Activated CD4-positive, alpha-beta T cell treated with anti-CD3 and anti-CD28 coated beads, Interleukin-2, amount 10 ng/mL, durations not matched to agents 7 days and 5 days (primary cell): ENCODE measurements at regions not wholly inside any gene's neighbourhood (a gene's known extent, or its start where the extent isn't known, plus 50 kb on each side); places are given as distances from the start of the nearest gene placed in this dataset.

ENCODE experiments used
- CTCF ChIA-PET: fragments of 350-600 bp; sonication (Branson Sonifier 250); formaldehyde crosslinking; loops from one replicate; lab custom pipeline; 2021; ENCODE audit warnings: antibody characterized with exemption; lab: Charles Lee
- POLR2A ChIA-PET: fragments of 350-600 bp; sonication (Branson Sonifier 250); formaldehyde crosslinking; loops from one replicate; lab custom pipeline; 2021; ENCODE audit warnings: antibody characterized with exemption; lab: Charles Lee
- DNase-seq: peaks from one replicate; pipeline ENCODE4 v3.0.0-alpha.2; 2020
- H3K27ac Mint-ChIP-seq: one replicate; pipeline ENCODE4 v1.8.0; 2021; ENCODE audit warnings: mild to moderate bottlenecking, moderate library complexity, mixed read lengths
- H3K27me3 Mint-ChIP-seq: one replicate; pipeline ENCODE4 v1.8.0; 2021; ENCODE audit warnings: mixed read lengths
- H3K36me3 Mint-ChIP-seq: one replicate; pipeline ENCODE4 v1.8.0; 2021; ENCODE audit warnings: low read depth, mixed read lengths
- H3K4me1 Mint-ChIP-seq: one replicate; pipeline ENCODE4 v1.8.0; 2021; ENCODE audit warnings: mixed read lengths
- H3K4me3 Mint-ChIP-seq: one replicate; pipeline ENCODE4 v1.8.0; 2021; ENCODE audit warnings: mild to moderate bottlenecking, moderate library complexity, mixed read lengths
- H3K9me3 Mint-ChIP-seq: one replicate; pipeline ENCODE4 v1.8.0; 2021; ENCODE audit warnings: mixed read lengths

DNA sequence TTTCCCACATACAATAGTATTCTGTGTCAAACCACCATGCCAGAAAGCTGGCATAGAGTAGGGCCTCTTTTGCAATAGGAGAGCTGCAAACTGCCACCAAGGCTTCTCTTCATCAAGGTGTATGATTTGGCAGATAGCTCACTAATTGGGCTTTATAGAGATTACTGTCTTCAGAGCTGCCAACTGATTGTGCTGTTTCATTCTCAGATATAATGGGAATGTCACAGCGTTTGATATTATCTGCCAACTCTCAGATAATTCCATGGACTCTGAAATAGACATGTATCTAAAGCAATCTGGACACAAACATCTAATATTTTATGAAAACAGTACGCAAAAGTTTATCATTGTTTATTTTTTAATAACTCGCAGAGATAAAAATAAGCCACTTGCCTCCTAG lies 1289.1 kb downstream of the STIM2 start:
- no peak for DNase-seq

DNA sequence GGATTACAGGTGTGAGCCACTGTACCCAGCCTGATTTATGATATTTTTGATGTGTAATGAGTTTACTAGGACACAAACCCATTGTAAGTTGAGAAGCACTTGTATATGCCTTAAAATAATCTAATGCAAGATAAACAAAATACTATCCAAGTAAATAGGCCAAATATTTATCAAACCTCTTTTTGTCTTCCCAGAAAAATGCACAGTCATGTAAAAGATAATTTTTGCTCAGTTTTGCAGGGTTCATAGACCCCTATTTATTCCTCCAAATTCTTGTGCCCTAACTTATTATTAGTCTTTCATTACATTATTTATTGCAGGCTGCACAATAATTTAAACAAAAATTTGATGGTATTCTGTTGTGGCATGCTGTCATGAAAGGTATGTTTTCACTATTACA lies 1290.7 kb downstream of the STIM2 start:
- Mint-ChIP-seq H3K27ac (no peak overlapping the region), H3K36me3 (no peaks in the 10 kb centered on the region), H3K9me3 (no peaks in the 10 kb centered on the region), H3K4me3 (no peak overlapping the region), H3K27me3 (no peaks in the 10 kb centered on the region), H3K4me1 (no peaks in the 10 kb centered on the region)
- no peak for DNase-seq
- ChIA-PET POLR2A (no interaction called here), CTCF (no interaction called here)

More for the DNA sequence above, 1289.1 kb downstream of the STIM2 start:
- Mint-ChIP-seq H3K27ac (no peak overlapping the region), H3K36me3 (no peaks in the 10 kb centered on the region), H3K9me3 (no peaks in the 10 kb centered on the region), H3K27me3 (no peaks in the 10 kb centered on the region), H3K4me3 (no peak overlapping the region), H3K4me1 (no peaks in the 10 kb centered on the region)
- ChIA-PET CTCF (no interaction called here), POLR2A (no interaction called here)

DNA sequence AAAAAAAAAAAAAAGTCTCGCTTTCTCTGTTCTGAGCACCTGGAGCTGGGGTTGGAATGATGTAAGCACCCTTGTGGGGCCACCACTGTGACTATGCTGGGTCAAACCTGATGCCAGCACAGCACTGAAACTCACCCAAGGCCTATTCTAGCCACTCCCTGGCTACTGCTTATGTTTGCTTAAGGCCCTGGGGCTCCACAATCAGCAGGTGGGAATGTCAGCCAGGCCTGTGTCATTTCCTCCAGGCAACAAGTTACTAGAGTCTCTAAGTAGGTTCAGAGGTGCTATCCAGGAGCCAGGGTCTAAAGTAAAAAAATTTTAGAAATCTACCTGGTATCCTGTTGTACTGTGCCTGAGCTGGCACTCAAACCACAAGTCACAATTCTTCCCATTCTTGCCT lies 1306.8 kb downstream of the STIM2 start:
- H3K27me3 Mint-ChIP-seq: no peaks in the 10 kb centered on the region
- H3K4me1 Mint-ChIP-seq: no peaks in the 10 kb centered on the region
- ChIA-PET POLR2A (no interaction called here), CTCF (interaction anchor here (0.6 kb wide), 1 partner anchor 340 kb away, joined by 4 read pairs; no protein-coding TSS in a partner anchor)
- H3K4me3 Mint-ChIP-seq: no peak overlapping the region
- DNase-seq: no peak
- H3K27ac Mint-ChIP-seq: no peak overlapping the region
- no peaks in the 10 kb centered on the region for H3K36me3 Mint-ChIP-seq
- H3K9me3 Mint-ChIP-seq: peaks cover 5% of the 10 kb centered on the region

DNA sequence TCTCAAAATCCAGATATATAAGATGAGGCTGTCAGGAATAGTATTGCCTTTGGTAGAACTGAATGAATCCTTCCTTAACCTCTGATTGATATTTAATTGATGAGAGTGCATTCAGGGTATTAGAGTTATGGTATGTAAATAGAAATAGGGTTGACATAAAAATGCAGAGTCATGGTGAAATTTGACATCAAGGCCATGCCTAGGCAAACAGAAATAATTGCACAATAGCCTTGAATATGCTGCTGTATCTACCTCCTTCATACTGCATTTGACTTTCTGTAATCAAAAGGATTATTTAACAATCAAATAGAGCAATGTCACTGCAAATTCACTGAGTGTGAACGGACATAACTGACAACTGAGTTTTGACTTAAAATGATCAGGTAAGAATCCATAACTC lies 1316.3 kb downstream of the STIM2 start:
- Mint-ChIP-seq H3K36me3 (no peaks in the 10 kb centered on the region), H3K27ac (no peak overlapping the region), H3K4me1 (no peaks in the 10 kb centered on the region), H3K9me3 (no peaks in the 10 kb centered on the region), H3K4me3 (no peak overlapping the region), H3K27me3 (no peaks in the 10 kb centered on the region)
- ChIA-PET CTCF (no interaction called here), POLR2A (no interaction called here)
- DNase-seq: no peak

DNA sequence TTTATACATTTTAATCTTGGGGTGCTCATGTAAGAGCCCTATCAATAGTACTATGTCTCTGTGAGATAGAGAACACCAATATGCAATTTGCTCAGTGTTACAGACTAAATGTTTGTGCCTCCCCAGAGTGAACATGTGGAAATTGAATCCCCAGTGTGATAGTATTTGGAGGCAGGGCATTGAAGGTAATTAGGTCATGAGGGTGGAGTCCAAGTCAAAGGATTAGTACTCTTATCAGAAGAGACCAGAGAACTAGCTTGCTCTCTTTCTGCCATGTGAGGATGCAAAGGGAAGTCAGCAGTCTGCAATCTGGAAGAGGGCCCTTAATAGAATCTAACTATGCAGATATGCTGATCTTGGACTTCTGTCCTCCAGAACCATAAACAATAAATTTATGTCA lies 1317.0 kb downstream of the STIM2 start:
- Mint-ChIP-seq H3K27ac (no peak overlapping the region), H3K4me1 (no peaks in the 10 kb centered on the region), H3K36me3 (no peaks in the 10 kb centered on the region), H3K27me3 (no peaks in the 10 kb centered on the region), H3K4me3 (no peak overlapping the region), H3K9me3 (no peaks in the 10 kb centered on the region)
- DNase-seq: no peak
- ChIA-PET CTCF (no interaction called here), POLR2A (no interaction called here)

DNA sequence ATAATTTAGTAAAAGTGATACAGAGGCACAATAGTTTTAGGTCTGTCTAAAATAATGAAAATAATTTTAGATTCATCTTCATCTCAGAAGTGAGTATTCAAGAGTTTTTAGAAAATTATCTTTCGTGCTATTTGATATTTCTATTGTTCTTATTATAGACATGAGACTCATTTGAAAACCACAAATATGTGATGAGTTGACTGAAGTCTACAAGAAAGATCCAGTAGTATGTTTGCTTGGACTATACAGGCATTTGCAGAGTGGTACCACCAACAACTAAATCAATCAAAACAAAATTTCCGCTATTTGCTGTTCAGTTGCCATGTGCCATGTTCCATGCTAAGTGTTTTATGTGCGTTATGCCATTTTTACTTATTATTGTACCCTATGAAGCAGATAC lies 1318.5 kb downstream of the STIM2 start:
- ChIA-PET POLR2A (no interaction called here), CTCF (no interaction called here)
- Mint-ChIP-seq H3K27ac (no peak overlapping the region), H3K36me3 (no peaks in the 10 kb centered on the region), H3K27me3 (no peaks in the 10 kb centered on the region), H3K4me1 (no peaks in the 10 kb centered on the region), H3K4me3 (no peak overlapping the region), H3K9me3 (no peaks in the 10 kb centered on the region)
- DNase-seq: no peak

DNA sequence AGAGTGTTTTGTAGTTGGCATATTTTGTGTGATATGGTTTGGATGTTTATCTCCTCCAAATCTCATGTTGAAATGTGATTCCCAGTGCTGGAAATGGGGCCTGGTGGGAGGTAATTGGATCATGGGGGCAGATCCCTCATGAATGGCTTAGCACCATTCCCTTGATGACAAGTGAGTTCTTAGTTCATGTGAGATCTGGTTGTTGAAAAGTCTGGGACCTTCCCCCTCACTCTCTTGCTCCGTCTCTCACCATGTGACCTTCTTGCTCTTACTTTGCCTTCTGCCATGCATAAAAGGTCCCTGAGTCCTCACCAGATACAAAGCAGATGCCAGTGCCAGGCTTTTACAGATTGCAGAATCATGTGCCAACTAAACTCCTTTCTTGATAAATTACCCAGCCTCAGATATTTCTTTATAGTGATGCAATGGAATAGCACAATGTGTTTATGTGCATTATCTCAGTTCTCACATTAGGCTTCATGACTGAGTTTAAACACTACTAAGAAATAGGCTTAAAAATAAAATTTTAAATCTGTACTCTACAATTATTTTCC lies 1348.8 kb downstream of the STIM2 start:
- H3K27me3 Mint-ChIP-seq: no peaks in the 10 kb centered on the region
- H3K4me3 Mint-ChIP-seq: no peak overlapping the region

DNA sequence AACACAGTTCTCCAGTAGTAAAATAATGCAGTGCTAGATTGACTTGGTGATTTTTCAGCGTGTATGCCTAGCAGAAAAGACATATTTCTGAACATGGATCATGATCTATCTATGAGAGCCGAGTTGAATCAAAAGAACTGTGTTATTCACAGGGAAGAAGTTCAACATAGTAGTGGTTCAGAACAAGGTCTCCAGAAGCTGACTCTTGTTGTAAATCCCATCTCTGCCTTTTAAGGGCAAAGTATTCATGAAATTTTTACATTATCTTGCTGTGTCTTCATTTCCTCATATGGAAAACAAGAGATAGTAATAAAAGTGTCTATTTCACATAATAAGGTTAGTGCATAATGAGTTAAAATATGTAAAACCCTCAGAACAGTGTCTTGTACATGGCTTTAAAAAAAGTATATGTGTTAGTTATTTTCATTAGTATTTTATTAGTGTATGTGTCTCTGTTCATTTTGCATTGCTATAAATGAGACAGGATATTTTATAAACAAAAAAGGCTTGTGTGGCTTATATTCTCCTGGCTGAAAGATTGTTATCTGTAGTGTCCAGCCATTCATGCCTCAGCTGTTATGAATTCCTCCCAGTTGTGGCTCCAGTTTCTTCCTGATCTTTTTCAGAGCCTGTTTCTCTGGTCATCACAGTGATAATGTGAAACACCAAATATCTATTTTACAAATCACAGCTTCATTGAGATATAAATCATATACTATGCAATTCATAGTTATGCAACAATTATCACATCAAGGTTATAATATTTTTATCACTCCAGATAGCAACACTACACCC lies 1351.2 kb downstream of the STIM2 start:
- Mint-ChIP-seq H3K4me3 (no peak overlapping the region), H3K9me3 (no peaks in the 10 kb centered on the region), H3K4me1 (no peaks in the 10 kb centered on the region), H3K27me3 (no peaks in the 10 kb centered on the region), H3K36me3 (no peaks in the 10 kb centered on the region), H3K27ac (no peak overlapping the region)
- DNase-seq: no peak
- POLR2A ChIA-PET: no interaction called here
- CTCF ChIA-PET: no interaction called here

More for the DNA sequence above, 1348.8 kb downstream of the STIM2 start:
- CTCF ChIA-PET: no interaction called here
- Mint-ChIP-seq H3K9me3 (peaks cover 4% of the 10 kb centered on the region), H3K36me3 (no peaks in the 10 kb centered on the region), H3K4me1 (no peaks in the 10 kb centered on the region), H3K27ac (no peak overlapping the region)
- POLR2A ChIA-PET: no interaction called here
- no peak for DNase-seq

DNA sequence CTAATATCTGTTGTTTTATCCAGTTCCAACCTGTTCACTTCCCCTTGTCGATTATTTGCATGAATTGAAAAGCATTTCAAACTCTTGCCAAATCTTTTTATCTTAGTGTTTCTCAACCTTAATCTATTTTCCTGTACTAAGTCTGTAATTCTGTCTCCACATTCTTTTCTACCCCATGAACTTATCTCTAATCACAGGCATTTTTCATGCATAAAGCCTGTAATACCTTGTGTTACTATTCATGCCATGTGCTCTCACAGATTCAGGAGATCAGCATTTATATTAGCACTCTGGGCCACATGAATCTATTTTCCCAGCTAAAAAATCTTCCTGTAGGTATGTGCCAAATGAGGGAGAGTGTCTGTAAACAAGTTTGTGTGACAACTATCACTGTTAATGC lies 1360.9 kb downstream of the STIM2 start:
- Mint-ChIP-seq H3K4me1 (no peaks in the 10 kb centered on the region), H3K36me3 (no peaks in the 10 kb centered on the region), H3K4me3 (no peak overlapping the region), H3K27me3 (no peaks in the 10 kb centered on the region), H3K27ac (no peak overlapping the region), H3K9me3 (no peaks in the 10 kb centered on the region)
- ChIA-PET POLR2A (no interaction called here), CTCF (no interaction called here)
- DNase-seq: no peak

DNA sequence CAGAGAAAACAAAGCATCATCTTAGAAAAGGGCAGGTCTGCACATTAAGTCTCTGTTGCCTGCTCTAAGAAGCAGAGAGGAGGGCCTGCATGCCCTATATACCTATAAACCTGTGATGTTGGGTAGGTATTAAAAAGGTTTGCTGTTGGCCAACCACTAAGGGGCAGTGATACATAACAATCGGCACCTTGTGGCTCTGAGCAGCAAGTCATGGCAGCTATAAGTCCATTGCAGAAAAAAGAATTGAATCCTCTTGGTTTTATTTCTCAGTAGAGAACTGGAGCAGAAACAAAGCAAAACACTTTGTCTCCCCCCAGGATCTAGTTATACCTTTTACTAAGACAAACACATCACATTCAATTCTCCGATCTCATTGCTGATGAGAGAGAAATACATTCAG lies 1364.4 kb downstream of the STIM2 start:
- H3K4me1 Mint-ChIP-seq: no peaks in the 10 kb centered on the region
- DNase-seq: no peak
- no peaks in the 10 kb centered on the region for H3K27me3 Mint-ChIP-seq
- no peak overlapping the region for H3K27ac Mint-ChIP-seq
- CTCF ChIA-PET: no interaction called here
- H3K36me3 Mint-ChIP-seq: no peaks in the 10 kb centered on the region
- POLR2A ChIA-PET: no interaction called here
- H3K4me3 Mint-ChIP-seq: no peak overlapping the region
- no peaks in the 10 kb centered on the region for H3K9me3 Mint-ChIP-seq

DNA sequence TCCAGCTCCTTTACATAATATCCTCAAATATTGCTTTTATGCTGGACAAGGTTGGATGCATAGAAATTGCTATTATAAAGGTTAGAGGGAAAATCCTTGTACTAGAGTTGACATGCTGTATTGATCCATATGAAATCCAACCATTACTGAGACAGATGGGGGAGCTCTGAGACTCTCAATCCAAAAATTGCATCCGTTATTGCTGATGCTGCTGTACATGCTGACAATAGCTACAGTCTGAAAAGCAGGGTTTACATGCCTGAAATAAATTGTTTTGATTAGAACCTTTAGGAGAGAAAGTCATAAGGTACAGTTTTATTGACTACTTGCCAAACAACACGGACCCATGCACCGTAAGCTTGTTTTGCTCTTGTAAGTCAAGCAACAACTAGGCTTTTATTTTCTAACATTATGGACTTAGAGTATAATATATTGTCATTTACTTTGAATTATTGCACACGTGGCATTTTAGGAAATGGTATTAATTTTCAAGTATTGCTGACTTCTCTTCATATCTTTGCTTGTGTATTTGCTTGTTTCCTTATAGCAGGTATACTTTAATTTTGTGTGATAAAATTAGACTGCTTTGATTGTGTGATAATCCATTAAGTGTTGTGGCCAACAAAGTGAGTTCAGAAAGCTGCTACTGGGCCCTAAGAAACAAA lies 1365.2 kb downstream of the STIM2 start:
- Mint-ChIP-seq H3K27me3 (no peaks in the 10 kb centered on the region), H3K4me1 (no peaks in the 10 kb centered on the region), H3K36me3 (no peaks in the 10 kb centered on the region), H3K27ac (no peak overlapping the region), H3K9me3 (no peaks in the 10 kb centered on the region), H3K4me3 (no peak overlapping the region)
- ChIA-PET CTCF (no interaction called here), POLR2A (no interaction called here)
- no peak for DNase-seq

DNA sequence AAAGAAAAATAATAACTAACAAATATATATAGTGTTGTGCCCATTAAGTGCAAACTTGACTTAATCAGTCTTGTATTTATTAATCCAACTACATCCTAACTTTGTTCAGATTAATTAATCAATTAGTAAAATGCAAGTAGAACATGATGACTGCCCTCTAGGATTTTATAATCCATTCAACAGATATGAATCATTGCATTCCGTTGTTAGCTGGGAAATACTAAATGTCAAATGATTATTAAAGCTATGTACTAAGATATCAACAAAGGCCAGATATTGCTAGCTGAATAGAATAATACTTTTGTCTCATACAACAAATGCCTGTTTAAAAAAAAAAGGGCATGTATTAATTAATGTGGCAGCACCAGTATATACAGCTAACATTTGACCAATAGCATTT lies 1366.3 kb downstream of the STIM2 start:
- Mint-ChIP-seq H3K36me3 (no peaks in the 10 kb centered on the region), H3K4me3 (no peak overlapping the region), H3K27ac (no peak overlapping the region), H3K9me3 (no peaks in the 10 kb centered on the region), H3K27me3 (no peaks in the 10 kb centered on the region), H3K4me1 (no peaks in the 10 kb centered on the region)
- DNase-seq: no peak
- ChIA-PET CTCF (no interaction called here), POLR2A (no interaction called here)

DNA sequence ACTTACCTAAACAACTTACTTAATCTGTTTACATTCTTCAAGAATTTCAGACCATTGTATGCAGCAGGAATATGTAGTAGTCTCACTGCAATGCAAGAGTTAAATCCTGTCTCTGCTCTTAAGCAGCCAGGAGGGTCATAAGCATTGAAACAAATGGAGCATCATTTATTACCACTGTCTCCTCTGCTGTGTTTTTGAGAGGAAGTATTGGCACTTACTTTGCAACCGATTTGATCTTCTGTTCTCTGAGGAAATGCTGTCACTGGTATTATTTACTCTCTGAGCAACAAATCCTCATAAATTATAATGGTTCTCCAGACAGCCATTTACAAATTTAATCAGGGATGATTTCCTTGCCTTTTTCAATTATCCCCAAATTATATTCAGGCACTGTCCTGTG lies 1367.1 kb downstream of the STIM2 start:
- Mint-ChIP-seq H3K27me3 (no peaks in the 10 kb centered on the region), H3K9me3 (no peaks in the 10 kb centered on the region), H3K4me1 (no peaks in the 10 kb centered on the region), H3K4me3 (no peak overlapping the region), H3K36me3 (no peaks in the 10 kb centered on the region), H3K27ac (no peak overlapping the region)
- ChIA-PET POLR2A (no interaction called here), CTCF (no interaction called here)
- no peak for DNase-seq
